HG02981 (cell line): ENCODE measurements at regions not wholly inside any gene's neighbourhood (a gene's known extent, or its start where the extent isn't known, plus 50 kb on each side); places are given as distances from the start of the nearest gene placed in this dataset.
"Not testable (repeated sequence)": the region's sequence is repeated elsewhere in the genome, so short reads cannot be mapped to it uniquely, and the experiment has no call there.

ENCODE experiments used
- ATAC-seq: cut with Tn5 transposase; IDR thresholded peaks from one replicate; pipeline ENCODE4 v1.9.1; 2021; ENCODE audit warnings: mild to moderate bottlenecking, moderate library complexity; ENCODE audit not compliant: unreplicated experiment

GRCh38 chr4:183044924-183045640 is 54.0 kb upstream of the WWC2 start:
- ATAC-seq = not testable (repeated sequence)

DNA sequence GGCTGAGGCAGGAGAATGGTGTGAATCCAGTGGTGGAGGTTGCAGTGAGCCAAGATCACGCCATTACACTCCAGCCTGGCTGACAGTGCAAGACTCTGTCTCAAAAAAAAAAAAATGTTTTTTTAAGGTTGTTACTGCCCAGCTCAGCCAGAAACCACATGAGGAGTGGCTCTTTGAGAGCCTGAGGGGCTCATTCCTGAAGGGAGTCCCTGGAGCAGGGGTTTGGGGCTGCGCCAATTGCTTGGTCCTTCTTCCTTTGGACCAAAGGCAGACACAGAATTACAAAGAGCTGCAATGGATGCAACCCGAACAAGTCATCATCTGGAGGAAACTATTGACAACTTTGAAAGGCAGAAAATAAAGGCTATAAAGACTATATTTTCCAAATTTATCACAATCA is 60.6 kb upstream of the WWC2 start:
- no peak for ATAC-seq

- ATAC-seq = no peak
These were observed 63.2 kb upstream of the WWC2 start for GRCh38 chr4:183035726-183036415.

- ATAC-seq = no peak
These were observed 63.8 kb upstream of the WWC2 start for GRCh38 chr4:183035256-183035655.

- ATAC-seq = no peak
These were observed 68.2 kb upstream of the WWC2 start for GRCh38 chr4:183030823-183031222.

DNA sequence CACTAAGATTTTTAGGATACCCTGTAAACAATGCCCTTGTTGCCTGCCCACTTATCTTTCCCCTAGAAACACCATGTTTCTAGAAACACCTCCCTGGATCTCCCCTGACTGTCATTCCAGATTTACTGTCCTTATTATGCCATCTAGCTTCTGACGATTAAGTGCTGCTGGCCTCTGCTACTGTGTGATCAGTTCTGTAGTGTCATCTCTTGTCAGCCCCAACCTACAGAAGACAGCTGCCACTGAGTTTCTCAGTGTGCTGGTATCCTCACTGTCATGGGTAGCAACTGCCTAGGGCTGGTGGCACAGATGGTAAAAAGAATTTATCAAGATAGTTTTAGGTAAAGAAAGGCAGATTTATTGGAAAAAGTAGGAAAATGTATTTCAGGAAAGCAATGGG is 68.7 kb upstream of the WWC2 start:
- no peak for ATAC-seq

DNA sequence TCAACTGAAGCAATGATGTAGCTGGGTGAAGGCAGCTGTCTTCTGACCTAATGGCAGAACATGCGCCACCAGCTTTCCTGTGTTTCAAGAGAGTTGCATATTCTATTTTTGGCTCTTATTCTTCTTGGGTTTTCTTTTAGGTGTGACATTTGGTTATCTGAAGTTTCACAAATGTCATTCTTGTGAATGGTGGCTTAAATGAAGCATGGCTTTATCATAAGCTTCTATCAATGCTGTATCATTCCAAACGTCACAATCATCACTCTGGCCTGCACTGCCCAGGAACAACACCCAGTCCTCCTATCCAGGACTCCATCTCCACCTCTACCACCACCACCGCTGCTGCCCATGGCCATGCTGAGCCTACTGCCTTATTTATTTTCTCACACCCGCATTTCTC is 69.7 kb upstream of the WWC2 start:
- no peak for ATAC-seq

DNA sequence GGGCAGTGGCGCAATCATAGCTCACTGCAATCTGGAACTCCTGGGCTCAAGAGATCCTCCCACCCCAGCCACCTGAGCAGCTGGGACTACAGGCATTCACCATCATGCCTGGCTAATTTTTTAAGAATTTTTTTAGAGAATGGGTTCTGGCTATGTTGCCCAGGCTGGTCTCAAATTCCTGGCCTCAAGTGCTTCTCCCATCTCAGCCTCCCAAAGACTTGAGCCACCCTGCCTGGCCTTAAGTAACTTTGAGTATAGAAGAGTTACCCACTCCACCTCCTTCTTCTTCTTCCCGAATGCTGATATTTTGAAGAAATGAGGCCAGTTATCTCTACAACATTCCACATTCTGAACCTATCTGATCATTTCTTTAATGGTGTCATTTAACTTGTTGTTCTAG is 72.4 kb upstream of the WWC2 start:
- no peak for ATAC-seq

- no peak for ATAC-seq
These were observed 76.4 kb upstream of the WWC2 start for GRCh38 chr4:183022617-183023016.

GRCh38 chr4:183017962-183018361 is 81.1 kb upstream of the WWC2 start:
- no peak for ATAC-seq

GRCh38 chr4:183014361-183015084 is 84.5 kb upstream of the WWC2 start:
- no peak for ATAC-seq

GRCh38 chr4:183013730-183014002 is 85.4 kb upstream of the WWC2 start:
- ATAC-seq = no peak

DNA sequence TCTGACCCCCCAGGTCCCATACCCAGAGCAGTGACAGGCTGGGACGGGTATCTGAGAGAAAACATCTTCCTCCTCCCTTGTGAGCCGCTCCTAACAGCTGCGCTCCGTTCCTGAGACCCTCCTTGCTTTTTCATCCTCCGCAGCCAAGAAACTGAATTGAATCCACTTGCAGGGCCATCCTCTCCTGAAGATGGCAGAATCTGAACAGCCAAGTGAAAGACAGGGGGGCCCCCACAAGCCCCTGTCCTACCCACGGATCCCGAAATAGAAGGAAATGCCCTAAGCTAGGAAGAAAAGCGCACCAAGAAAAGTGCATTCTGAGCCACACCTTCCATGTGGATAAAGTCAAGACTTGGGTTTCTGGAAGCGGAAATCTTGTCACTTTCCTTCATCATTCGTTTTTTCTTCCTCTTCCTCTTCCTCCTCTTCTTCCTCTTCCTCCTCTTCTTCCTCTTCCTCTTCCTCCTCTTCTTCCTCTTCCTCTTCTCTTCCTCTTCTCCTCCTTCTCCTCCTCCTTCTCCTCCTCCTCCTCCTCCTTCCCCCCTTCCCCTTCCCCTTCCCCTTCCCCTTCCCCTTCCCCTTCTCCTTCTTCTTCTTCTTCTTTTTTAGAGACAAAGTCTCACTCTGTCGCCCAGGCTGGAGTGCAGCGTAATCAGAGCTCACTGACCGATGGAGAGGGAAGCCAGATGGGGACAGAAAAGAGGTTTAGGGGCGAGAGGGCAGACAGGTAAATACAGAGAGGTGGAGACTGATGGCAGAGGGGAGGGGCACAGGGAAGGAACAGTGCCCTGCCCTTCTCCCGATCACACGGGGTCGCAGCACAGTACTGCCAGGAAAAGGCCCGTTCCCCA is 86.0 kb upstream of the WWC2 start:
- no peak for ATAC-seq

DNA sequence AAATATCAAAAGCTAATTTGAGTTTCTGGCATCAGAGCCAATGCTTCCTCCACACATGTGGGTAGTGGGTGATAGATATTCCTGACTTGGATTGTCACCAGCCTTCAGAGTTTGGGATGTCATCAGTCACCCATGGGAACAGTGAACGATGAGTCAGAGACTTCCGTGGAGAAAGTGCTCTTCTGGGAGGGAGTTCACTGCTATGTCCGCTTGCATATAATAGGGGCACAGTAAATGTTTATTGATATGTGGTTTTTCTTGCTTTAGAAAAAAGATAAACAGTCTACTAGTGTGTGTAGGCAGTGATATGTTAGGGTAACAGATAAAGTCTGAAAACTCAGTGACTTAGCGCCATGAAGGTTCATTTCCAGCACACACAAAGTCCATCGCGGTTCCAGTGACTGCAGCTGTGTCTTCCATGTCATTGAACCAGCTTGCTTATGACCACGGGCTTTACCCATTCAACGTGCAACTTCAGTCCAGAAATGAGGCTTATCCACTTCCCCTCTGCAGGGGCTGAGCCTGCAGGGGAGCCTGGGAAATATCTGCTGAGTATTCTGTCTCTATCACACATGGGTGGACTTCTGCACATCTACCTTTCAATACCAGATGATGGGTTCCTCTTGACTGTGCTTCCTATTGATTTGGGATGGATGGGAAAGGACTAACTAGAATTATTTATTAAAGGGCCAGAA is 87.7 kb upstream of the WWC2 start:
- ATAC-seq = no peak

- ATAC-seq = no peak
These were observed 90.6 kb upstream of the WWC2 start for GRCh38 chr4:183008492-183008891.

DNA sequence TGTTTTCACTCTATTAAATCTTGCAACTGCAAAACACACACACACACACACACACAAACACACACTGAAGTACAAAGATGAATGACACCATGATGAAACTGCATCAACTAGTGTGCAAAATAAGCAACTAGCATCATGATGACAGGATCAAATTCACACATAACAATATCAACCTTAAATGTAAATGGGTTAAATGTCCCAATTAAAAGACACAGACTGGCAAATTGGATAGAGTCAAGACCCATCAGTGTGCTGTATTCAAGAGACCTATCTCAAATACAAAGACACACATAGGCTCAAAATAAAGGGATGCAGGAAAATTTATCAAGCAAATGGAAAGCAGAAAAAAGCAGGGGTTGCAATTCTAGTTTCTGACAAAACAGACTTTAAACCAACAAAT is 87.2 kb upstream of the DCTD start:
- not testable (repeated sequence) for ATAC-seq

DNA sequence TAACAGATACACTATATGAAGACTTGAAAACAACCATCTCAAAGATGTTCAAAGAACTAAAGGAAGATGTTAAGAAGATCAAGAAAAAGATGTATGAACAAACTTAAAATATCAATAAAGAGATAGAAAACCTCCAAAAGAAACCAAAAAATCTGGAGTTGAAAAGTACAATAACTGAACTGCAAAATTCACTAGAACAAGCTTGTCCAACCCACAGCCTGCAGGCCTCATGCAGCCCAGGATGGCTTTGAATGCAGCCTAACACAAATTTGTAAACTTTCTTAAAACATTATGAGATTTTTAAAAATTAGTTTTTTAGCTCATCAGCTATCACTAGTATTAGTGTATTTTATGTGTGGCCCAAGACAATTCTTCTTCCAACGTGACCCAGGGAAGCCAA is 77.0 kb upstream of the DCTD start:
- no peak for ATAC-seq

DNA sequence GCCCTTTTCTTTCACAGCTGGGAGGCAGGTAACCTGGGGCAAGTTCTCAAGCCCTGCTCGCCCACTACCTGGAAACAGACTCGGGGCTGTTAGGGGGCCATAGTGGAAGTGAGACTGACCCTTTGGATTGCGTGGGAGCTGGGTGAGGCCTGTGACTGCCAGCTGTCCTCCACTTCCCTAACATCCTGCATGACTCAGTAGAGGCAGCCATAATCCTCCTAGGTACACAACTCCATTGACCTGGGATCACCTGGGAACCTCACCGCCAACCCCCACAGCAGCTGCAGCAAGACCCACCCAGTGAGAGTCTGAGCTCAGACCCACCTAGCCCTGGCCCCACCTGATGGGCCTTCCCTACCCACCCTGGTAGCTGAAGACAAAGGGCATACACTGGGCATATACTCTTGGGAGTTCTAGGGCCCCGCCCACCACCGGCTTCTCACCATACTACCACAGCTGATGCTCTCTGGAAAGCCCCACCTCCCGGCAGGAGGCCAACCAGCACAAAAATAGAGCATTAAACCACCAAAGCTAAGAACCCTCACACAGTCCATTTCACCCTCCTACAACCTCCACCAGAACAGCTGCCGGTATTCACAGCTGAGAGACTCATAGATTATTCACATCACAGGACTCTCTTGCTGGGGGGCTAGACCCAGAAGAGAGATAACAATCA is 61.1 kb upstream of the DCTD start:
- ATAC-seq = peak; percentile 57

DNA sequence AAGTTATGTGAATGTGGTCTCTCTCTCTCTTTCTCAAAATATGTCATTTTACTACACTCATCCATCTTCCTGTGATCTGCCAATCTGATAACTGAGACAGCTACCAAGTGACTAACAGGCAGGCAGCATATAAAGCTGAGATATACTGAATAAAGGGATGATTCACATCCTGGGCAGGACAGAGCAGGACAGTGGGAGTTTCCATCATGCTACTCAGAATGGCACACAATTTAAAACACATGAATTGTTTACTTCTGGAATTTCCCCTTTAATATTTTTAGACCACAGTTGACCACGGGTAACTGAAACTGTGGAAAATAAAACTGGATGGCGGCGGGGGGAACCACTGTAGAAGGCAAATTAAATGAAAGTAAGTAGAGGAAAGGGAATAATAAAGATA is 58.6 kb upstream of the DCTD start:
- peak; percentile 84 for ATAC-seq

GRCh38 chr4:182973941-182974340 is 56.8 kb upstream of the DCTD start:
- ATAC-seq = no peak
